WTC11 (cell line): ENCODE measurements at regions not wholly inside any gene's neighbourhood (a gene's known extent, or its start where the extent isn't known, plus 50 kb on each side); places are given as distances from the start of the nearest gene placed in this dataset.

Source experiments
- ATAC-seq: fragments of 200-7000 bp; cut with Tn5 transposase; 2 replicates; pipeline ENCODE4 v1.10.0; 2021; ENCODE audit warnings: mild to moderate bottlenecking, moderate library complexity
- CTCF ChIA-PET: fragments of 300-600 bp; sonication (Branson Sonifier 250); formaldehyde crosslinking; loops from one replicate; lab custom pipeline; 2021; ENCODE audit warnings: antibody characterized with exemption; lab: Charles Lee
- POLR2A ChIA-PET: fragments of 350-600 bp; sonication (Branson Sonifier 250); formaldehyde crosslinking; loops from one replicate; lab custom pipeline; 2021; ENCODE audit warnings: antibody characterized with exemption; lab: Charles Lee
- DNase-seq: peaks from one replicate; pipeline ENCODE4 v3.0.0; 2021; ENCODE audit warnings: low spot score
- H3K27ac Mint-ChIP-seq: 2 replicates; pipeline ENCODE4 v1.8.0; 2021; ENCODE audit warnings: mixed read lengths
- H3K27me3 Mint-ChIP-seq: 2 replicates; pipeline ENCODE4 v1.8.0; 2021; ENCODE audit warnings: low read depth, mild to moderate bottlenecking, moderate library complexity, mixed read lengths
- H3K36me3 Mint-ChIP-seq: 2 replicates; pipeline ENCODE4 v1.8.0; 2021; ENCODE audit warnings: mixed read lengths
- H3K4me1 Mint-ChIP-seq: 2 replicates; pipeline ENCODE4 v1.8.0; 2022; ENCODE audit warnings: mixed read lengths
- H3K4me3 Mint-ChIP-seq: 2 replicates; pipeline ENCODE4 v1.8.0; 2021; ENCODE audit warnings: mild to moderate bottlenecking, moderate library complexity, mixed read lengths
- H3K9me3 Mint-ChIP-seq: 2 replicates; pipeline ENCODE4 v1.8.0; 2021; ENCODE audit warnings: mixed read lengths
- ATF1 ChIP-seq: sonication (generic); formaldehyde crosslinking; IDR thresholded peaks from 2 replicates; pipeline ENCODE4 v1.8.1; 2023; ENCODE audit warnings: mild to moderate bottlenecking, moderate library complexity, missing genetic modification reagents
- ETV6 ChIP-seq: sonication (generic); formaldehyde crosslinking; IDR thresholded peaks from 2 replicates; pipeline ENCODE4 v1.8.1; 2022; ENCODE audit warnings: mild to moderate bottlenecking, missing genetic modification reagents
- FOXP1 ChIP-seq: sonication (generic); formaldehyde crosslinking; IDR thresholded peaks from 2 replicates; pipeline ENCODE4 v1.8.0; 2022; ENCODE audit warnings: missing genetic modification reagents, mild to moderate bottlenecking, moderate library complexity, borderline replicate concordance
- KAT7 ChIP-seq: sonication (generic); formaldehyde crosslinking; IDR thresholded peaks from 2 replicates; pipeline ENCODE4 v1.8.1; 2023; ENCODE audit warnings: missing genetic modification reagents, mild to moderate bottlenecking, borderline replicate concordance
- NR1H2 ChIP-seq: sonication (generic); formaldehyde crosslinking; IDR thresholded peaks from 2 replicates; pipeline ENCODE4 v1.9.0; 2021; ENCODE audit warnings: mild to moderate bottlenecking, moderate library complexity, missing genetic modification reagents
- NR2C2 ChIP-seq: sonication (generic); formaldehyde crosslinking; IDR thresholded peaks from 2 replicates; pipeline ENCODE4 v1.8.0; 2022; ENCODE audit warnings: mild to moderate bottlenecking, missing genetic modification reagents
- STAT6 ChIP-seq: sonication (generic); formaldehyde crosslinking; conservative IDR thresholded peaks from 2 replicates; pipeline ENCODE4 v1.8.1; 2023; ENCODE audit warnings: mild to moderate bottlenecking, low read depth, missing genetic modification reagents, moderate library complexity
- TEAD1 ChIP-seq: sonication (generic); formaldehyde crosslinking; IDR thresholded peaks from 2 replicates; pipeline ENCODE4 v1.8.0; 2022; ENCODE audit warnings: mild to moderate bottlenecking, missing genetic modification reagents
- TEAD4 ChIP-seq: sonication (generic); formaldehyde crosslinking; IDR thresholded peaks from 2 replicates; pipeline ENCODE4 v1.8.0; 2022; ENCODE audit warnings: mild to moderate bottlenecking, missing genetic modification reagents
- ZNF138 ChIP-seq: sonication (generic); formaldehyde crosslinking; conservative IDR thresholded peaks from 2 replicates; pipeline ENCODE4 v1.8.1; 2022; ENCODE audit warnings: mild to moderate bottlenecking, moderate library complexity, missing genetic modification reagents
- ZNF219 ChIP-seq: sonication (generic); formaldehyde crosslinking; IDR thresholded peaks from 2 replicates; pipeline ENCODE4 v1.8.0; 2023; ENCODE audit warnings: missing genetic modification reagents, mild to moderate bottlenecking, borderline replicate concordance
- ZNF532 ChIP-seq: fragments of 250-450 bp; sonication (Bioruptor Pico); IDR thresholded peaks from 2 replicates; pipeline ENCODE4 v1.9.0; 2021; ENCODE audit warnings: mild to moderate bottlenecking, borderline replicate concordance
- ZNF671 ChIP-seq: fragments of 250-450 bp; sonication (Bioruptor Pico); IDR thresholded peaks from 2 replicates; pipeline ENCODE4 v1.8.0; 2021; ENCODE audit warnings: mild to moderate bottlenecking
- TF ChIP-seq, protein P1 (sequence below): sonication (generic); formaldehyde crosslinking; IDR thresholded peaks from 2 replicates; pipeline ENCODE4 v1.8.0; 2022; ENCODE audit warnings: mild to moderate bottlenecking, missing genetic modification reagents
- TF ChIP-seq, protein P2 (sequence below): fragments of 250-450 bp; sonication (Bioruptor Pico); IDR thresholded peaks from 2 replicates; pipeline ENCODE4 v2.1.2; 2022; ENCODE audit warnings: mild to moderate bottlenecking, moderate library complexity
- TF ChIP-seq, protein P3 (sequence below): sonication (generic); formaldehyde crosslinking; IDR thresholded peaks from 2 replicates; pipeline ENCODE4 v1.8.0; 2023; ENCODE audit warnings: missing genetic modification reagents
- TF ChIP-seq, protein P4 (sequence below): sonication (generic); formaldehyde crosslinking; IDR thresholded peaks from 2 replicates; pipeline ENCODE4 v1.8.1; 2022; ENCODE audit warnings: low read depth, mild to moderate bottlenecking, moderate library complexity, missing genetic modification reagents, borderline replicate concordance

GRCh38 chr15:87777054-87777561, 479.4 kb downstream of the NTRK3 start (continued):
- TF ChIP-seq, protein P1, sequence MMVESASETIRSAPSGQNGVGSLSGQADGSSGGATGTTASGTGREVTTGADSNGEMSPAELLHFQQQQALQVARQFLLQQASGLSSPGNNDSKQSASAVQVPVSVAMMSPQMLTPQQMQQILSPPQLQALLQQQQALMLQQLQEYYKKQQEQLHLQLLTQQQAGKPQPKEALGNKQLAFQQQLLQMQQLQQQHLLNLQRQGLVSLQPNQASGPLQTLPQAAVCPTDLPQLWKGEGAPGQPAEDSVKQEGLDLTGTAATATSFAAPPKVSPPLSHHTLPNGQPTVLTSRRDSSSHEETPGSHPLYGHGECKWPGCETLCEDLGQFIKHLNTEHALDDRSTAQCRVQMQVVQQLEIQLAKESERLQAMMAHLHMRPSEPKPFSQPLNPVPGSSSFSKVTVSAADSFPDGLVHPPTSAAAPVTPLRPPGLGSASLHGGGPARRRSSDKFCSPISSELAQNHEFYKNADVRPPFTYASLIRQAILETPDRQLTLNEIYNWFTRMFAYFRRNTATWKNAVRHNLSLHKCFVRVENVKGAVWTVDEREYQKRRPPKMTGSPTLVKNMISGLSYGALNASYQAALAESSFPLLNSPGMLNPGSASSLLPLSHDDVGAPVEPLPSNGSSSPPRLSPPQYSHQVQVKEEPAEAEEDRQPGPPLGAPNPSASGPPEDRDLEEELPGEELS (CRISPR knock-in tag) = no peak
- no peak for TF ChIP-seq ZNF532 (CRISPR knock-in tag)
- no peak for TF ChIP-seq TEAD4 (CRISPR knock-in tag)
- no peak for TF ChIP-seq TEAD1 (CRISPR knock-in tag)

- H3K27ac Mint-ChIP-seq = no peak overlapping the region
- ChIA-PET POLR2A (no interaction called here), CTCF (no interaction called here)
- ATAC-seq = no peak
- peaks cover 2% of the 10 kb centered on the region for H3K27me3 Mint-ChIP-seq
- TF ChIP-seq, protein P2, sequence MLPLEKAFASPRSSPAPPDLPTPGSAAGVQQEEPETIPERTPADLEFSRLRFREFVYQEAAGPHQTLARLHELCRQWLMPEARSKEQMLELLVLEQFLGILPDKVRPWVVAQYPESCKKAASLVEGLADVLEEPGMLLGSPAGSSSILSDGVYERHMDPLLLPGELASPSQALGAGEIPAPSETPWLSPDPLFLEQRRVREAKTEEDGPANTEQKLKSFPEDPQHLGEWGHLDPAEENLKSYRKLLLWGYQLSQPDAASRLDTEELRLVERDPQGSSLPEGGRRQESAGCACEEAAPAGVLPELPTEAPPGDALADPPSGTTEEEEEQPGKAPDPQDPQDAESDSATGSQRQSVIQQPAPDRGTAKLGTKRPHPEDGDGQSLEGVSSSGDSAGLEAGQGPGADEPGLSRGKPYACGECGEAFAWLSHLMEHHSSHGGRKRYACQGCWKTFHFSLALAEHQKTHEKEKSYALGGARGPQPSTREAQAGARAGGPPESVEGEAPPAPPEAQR (CRISPR knock-in tag) = no peak
- TF ChIP-seq ZNF219 (CRISPR knock-in tag) (no peak), ZNF671 (no peak), ATF1 (no peak), ETV6 (no peak)
- TF ChIP-seq, protein P3, sequence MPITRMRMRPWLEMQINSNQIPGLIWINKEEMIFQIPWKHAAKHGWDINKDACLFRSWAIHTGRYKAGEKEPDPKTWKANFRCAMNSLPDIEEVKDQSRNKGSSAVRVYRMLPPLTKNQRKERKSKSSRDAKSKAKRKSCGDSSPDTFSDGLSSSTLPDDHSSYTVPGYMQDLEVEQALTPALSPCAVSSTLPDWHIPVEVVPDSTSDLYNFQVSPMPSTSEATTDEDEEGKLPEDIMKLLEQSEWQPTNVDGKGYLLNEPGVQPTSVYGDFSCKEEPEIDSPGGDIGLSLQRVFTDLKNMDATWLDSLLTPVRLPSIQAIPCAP = no peak
- TF ChIP-seq, protein P4, sequence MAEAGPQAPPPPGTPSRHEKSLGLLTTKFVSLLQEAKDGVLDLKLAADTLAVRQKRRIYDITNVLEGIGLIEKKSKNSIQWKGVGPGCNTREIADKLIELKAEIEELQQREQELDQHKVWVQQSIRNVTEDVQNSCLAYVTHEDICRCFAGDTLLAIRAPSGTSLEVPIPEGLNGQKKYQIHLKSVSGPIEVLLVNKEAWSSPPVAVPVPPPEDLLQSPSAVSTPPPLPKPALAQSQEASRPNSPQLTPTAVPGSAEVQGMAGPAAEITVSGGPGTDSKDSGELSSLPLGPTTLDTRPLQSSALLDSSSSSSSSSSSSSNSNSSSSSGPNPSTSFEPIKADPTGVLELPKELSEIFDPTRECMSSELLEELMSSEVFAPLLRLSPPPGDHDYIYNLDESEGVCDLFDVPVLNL (CRISPR knock-in tag) = no peak
- TF ChIP-seq, all 79 proteins: peak for 0
- Mint-ChIP-seq H3K4me3 (no peak overlapping the region), H3K4me1 (peaks cover 18% of the 10 kb centered on the region), H3K9me3 (peaks cover 20% of the 10 kb centered on the region), H3K36me3 (peaks cover 2% of the 10 kb centered on the region; the same call in 1 of the 2 replicates)
- no peak for DNase-seq
Measured at GRCh38 chr15:87767516-87767915, 489.0 kb downstream of the NTRK3 start.

DNA sequence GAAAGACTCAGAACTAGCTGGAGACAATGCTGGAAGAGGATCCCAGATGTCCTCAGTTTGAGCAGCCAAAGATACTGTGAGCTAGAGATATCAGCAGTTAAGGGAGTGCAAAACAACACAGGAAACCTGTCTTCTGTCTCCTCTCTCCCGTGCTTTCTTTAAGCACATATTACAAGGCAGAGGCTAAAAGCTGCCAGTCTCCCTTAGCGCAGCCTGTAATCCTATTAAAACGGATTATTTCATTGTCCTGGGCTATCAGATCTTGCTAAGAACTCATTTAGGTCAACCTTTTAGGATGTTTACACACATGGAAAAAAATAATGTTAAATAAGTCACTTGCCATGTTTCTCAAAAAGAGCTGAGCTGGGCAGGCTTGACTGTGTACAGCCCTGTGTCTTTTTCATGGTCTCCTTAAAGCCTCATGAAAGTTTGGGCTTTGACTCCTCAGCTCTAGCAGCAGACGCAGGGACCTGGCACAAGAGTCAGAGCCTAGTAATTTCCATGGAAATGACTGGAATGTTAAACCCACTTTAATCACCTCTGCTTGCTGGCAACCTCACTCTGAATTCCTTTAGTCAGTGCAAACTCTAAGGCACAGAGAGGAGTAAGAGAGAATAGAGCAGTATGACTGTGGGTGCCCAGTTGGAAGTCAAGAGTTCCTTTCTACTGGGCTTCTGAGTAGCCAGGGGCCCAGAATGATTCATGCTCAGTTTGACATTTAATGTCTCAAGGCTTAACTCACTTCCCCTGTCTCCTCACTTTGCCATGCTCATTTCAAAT, 491.9 kb downstream of the NTRK3 start:
- H3K9me3 Mint-ChIP-seq = peaks cover 5% of the 10 kb centered on the region; the same call in 1 of the 2 replicates
- no peak for TF ChIP-seq TEAD4 (CRISPR knock-in tag)
- no peak for TF ChIP-seq FOXP1 (CRISPR knock-in tag)
- no peak for TF ChIP-seq NR2C2 (CRISPR knock-in tag)
- no peak for TF ChIP-seq ZNF138 (CRISPR knock-in tag)
- TF ChIP-seq, protein P2 (CRISPR knock-in tag) = no peak
- no peak for TF ChIP-seq ATF1
- TF ChIP-seq KAT7 = no peak
- TF ChIP-seq STAT6 (CRISPR knock-in tag) = no peak
- no peak for TF ChIP-seq NR1H2
- ChIA-PET POLR2A (no interaction called here), CTCF (no interaction called here)
- peaks cover 18% of the 10 kb centered on the region for H3K4me1 Mint-ChIP-seq
- no peak for DNase-seq
- no peak overlapping the region for H3K27ac Mint-ChIP-seq
- H3K4me3 Mint-ChIP-seq = no peak overlapping the region
- peaks cover 2% of the 10 kb centered on the region; the same call in 1 of the 2 replicates for H3K27me3 Mint-ChIP-seq
- H3K36me3 Mint-ChIP-seq = no peaks in the 10 kb centered on the region; the same call in 1 of the 2 replicates
- ATAC-seq = peak; percentile 84
